HEK293 (cell line): ENCODE measurements at regions not wholly inside any gene's neighbourhood (a gene's known extent, or its start where the extent isn't known, plus 50 kb on each side); places are given as distances from the start of the nearest gene placed in this dataset.

Experiments
- CTCF ChIA-PET: fragments of 350-600 bp; formaldehyde crosslinking; extraction: SDS; loops from one replicate; lab custom pipeline; 2021; ENCODE audit warnings: antibody characterized with exemption; lab: Yijun Ruan, JAX
- POLR2A ChIA-PET: fragments of 300-600 bp; formaldehyde crosslinking; extraction: SDS; loops from one replicate; lab custom pipeline; 2020; ENCODE audit warnings: antibody characterized with exemption, inconsistent platforms; lab: Yijun Ruan, JAX
- H3K27ac ChIP-seq: fragments of 200-500 bp; sonication (Bioruptor generic); 2 replicates; pipeline ENCODE4 v1.5.1; 2014; ENCODE audit warnings: low read depth, low read length, control low read depth, inconsistent platforms; ENCODE audit errors: extremely low read depth
- H3K36me3 ChIP-seq, 2 experiments: fragments of 200-500 bp in 1 of 2; sonication (Bioruptor generic) in 1 of 2; 1 replicate in 1 of 2; 2 replicates in 1 of 2; pipeline ENCODE4 v1.5.1; 2014 to 2017; ENCODE audit warnings: inconsistent platforms in 2 of 2, low read length in 2 of 2; ENCODE audit not compliant: control insufficient read depth in 2 of 2, insufficient read depth in 1 of 2
- H3K4me1 ChIP-seq: fragments of 200-500 bp; sonication (Bioruptor generic); 2 replicates; pipeline ENCODE4 v1.5.1; 2014; ENCODE audit warnings: mild to moderate bottlenecking, low read length, inconsistent platforms; ENCODE audit not compliant: control insufficient read depth, insufficient read depth
- H3K4me3 ChIP-seq: 2 replicates; pipeline ENCODE4 v1.5.1; 2011; ENCODE audit warnings: low read depth, mild to moderate bottlenecking, control low read depth, low read length, moderate library complexity
- H3K9me3 ChIP-seq: fragments of 200-500 bp; sonication (Bioruptor generic); 2 replicates; pipeline ENCODE4 v1.5.1; 2014; ENCODE audit warnings: low read depth, low read length, inconsistent platforms; ENCODE audit not compliant: control insufficient read depth, insufficient read depth
- ATF2 ChIP-seq: fragments of 450-650 bp; formaldehyde crosslinking; IDR thresholded peaks from 2 replicates; pipeline ENCODE4 v1.5.1; 2016; ENCODE audit warnings: missing biosample characterization, missing genetic modification characterization, low read depth
- GLIS1 ChIP-seq: fragments of 450-650 bp; formaldehyde crosslinking; IDR thresholded peaks from 2 replicates; pipeline ENCODE4 v1.5.1; 2016; ENCODE audit warnings: missing biosample characterization, missing genetic modification characterization
- KLF10 ChIP-seq: fragments of 450-650 bp; IDR thresholded peaks from 2 replicates; pipeline ENCODE4 v1.5.1; 2018; ENCODE audit warnings: missing biosample characterization, mild to moderate bottlenecking, missing genetic modification characterization
- PRDM2 ChIP-seq: fragments of 450-650 bp; formaldehyde crosslinking; IDR thresholded peaks from 2 replicates; pipeline ENCODE4 v1.5.1; 2016; ENCODE audit warnings: missing biosample characterization, missing genetic modification characterization, borderline replicate concordance
- REST ChIP-seq: fragments of 450-650 bp; formaldehyde crosslinking; IDR thresholded peaks from 2 replicates; pipeline ENCODE4 v1.5.1; 2016; ENCODE audit warnings: missing biosample characterization, missing genetic modification characterization
- ZNF112 ChIP-seq: fragments of 450-650 bp; formaldehyde crosslinking; IDR thresholded peaks from 2 replicates; pipeline ENCODE4 v1.5.0; 2017; ENCODE audit warnings: missing biosample characterization, missing genetic modification characterization
- ZNF114 ChIP-seq: fragments of 450-650 bp; formaldehyde crosslinking; IDR thresholded peaks from 2 replicates; pipeline ENCODE4 v1.5.0; 2017; ENCODE audit warnings: missing biosample characterization, missing genetic modification characterization
- ZNF146 ChIP-seq: fragments of 450-650 bp; formaldehyde crosslinking; IDR thresholded peaks from 2 replicates; pipeline ENCODE4 v1.5.1; 2016; ENCODE audit warnings: missing biosample characterization, missing genetic modification characterization
- ZNF155 ChIP-seq: fragments of 450-650 bp; formaldehyde crosslinking; IDR thresholded peaks from 2 replicates; pipeline ENCODE4 v1.5.1; 2016; ENCODE audit warnings: missing biosample characterization, missing genetic modification characterization
- ZNF157 ChIP-seq: fragments of 450-650 bp; formaldehyde crosslinking; IDR thresholded peaks from 2 replicates; pipeline ENCODE4 v1.5.1; 2016; ENCODE audit warnings: missing biosample characterization, missing genetic modification characterization
- ZNF223 ChIP-seq: fragments of 450-650 bp; formaldehyde crosslinking; IDR thresholded peaks from 2 replicates; pipeline ENCODE4 v1.5.1; 2016; ENCODE audit warnings: missing biosample characterization, missing genetic modification characterization
- ZNF280D ChIP-seq: fragments of 450-650 bp; formaldehyde crosslinking; IDR thresholded peaks from 2 replicates; pipeline ENCODE4 v1.5.1; 2016; ENCODE audit warnings: missing biosample characterization, missing genetic modification characterization
- ZNF311 ChIP-seq: fragments of 450-650 bp; formaldehyde crosslinking; IDR thresholded peaks from 2 replicates; pipeline ENCODE4 v1.5.1; 2017; ENCODE audit warnings: missing biosample characterization, missing genetic modification characterization, borderline replicate concordance
- ZNF501 ChIP-seq: fragments of 450-650 bp; formaldehyde crosslinking; IDR thresholded peaks from 2 replicates; pipeline ENCODE4 v1.5.1; 2016; ENCODE audit warnings: missing biosample characterization, missing genetic modification characterization
- ZNF521 ChIP-seq: fragments of 450-650 bp; formaldehyde crosslinking; IDR thresholded peaks from 2 replicates; pipeline ENCODE4 v1.5.1; 2017; ENCODE audit warnings: missing biosample characterization, mild to moderate bottlenecking, missing genetic modification characterization
- ZNF555 ChIP-seq: fragments of 450-650 bp; formaldehyde crosslinking; conservative IDR thresholded peaks from 2 replicates; pipeline ENCODE4 v1.5.1; 2017; ENCODE audit warnings: missing biosample characterization, mild to moderate bottlenecking, missing genetic modification characterization, inconsistent platforms
- ZNF610 ChIP-seq: fragments of 450-650 bp; formaldehyde crosslinking; IDR thresholded peaks from 2 replicates; pipeline ENCODE4 v1.5.1; 2016; ENCODE audit warnings: missing biosample characterization, missing genetic modification characterization, borderline replicate concordance
- ZNF747 ChIP-seq: fragments of 450-650 bp; formaldehyde crosslinking; IDR thresholded peaks from 2 replicates; pipeline ENCODE4 v1.5.1; 2016; ENCODE audit warnings: missing biosample characterization, missing genetic modification characterization
- ZNF792 ChIP-seq: fragments of 450-650 bp; formaldehyde crosslinking; IDR thresholded peaks from 2 replicates; pipeline ENCODE4 v1.5.1; 2016; ENCODE audit warnings: missing biosample characterization, missing genetic modification characterization

GRCh38 chr12:126204326-126204725 lies 1139.1 kb downstream of the AACS start (continued):
- TF ChIP-seq PRDM2 (tag by site-specific recombination) (no peak), ZNF792 (no peak), ZNF155 (tag by site-specific recombination) (no peak), ZNF146 (tag by site-specific recombination) (no peak), ATF2 (tag by site-specific recombination) (no peak), ZNF521 (tag by site-specific recombination) (no peak), ZNF555 (tag by site-specific recombination) (no peak), ZNF311 (tag by site-specific recombination) (no peak), GLIS1 (tag by site-specific recombination) (no peak), REST (tag by site-specific recombination) (no peak)

- no peaks in the 10 kb centered on the region for H3K9me3 ChIP-seq
- H3K4me1 ChIP-seq = no peaks in the 10 kb centered on the region
- no peak overlapping the region for H3K4me3 ChIP-seq
- CTCF ChIA-PET = no interaction called here
- no peak overlapping the region for H3K27ac ChIP-seq
- POLR2A ChIA-PET = no interaction called here
- no peaks in the 10 kb centered on the region for H3K36me3 ChIP-seq
- TF ChIP-seq ZNF157 (tag by site-specific recombination) = no peak
- no peak for TF ChIP-seq ZNF747 (tag by site-specific recombination)
- TF ChIP-seq ZNF280D (tag by site-specific recombination) = no peak
- TF ChIP-seq ZNF610 (tag by site-specific recombination) = no peak
- no peak for TF ChIP-seq ZNF146 (tag by site-specific recombination)
- TF ChIP-seq REST (tag by site-specific recombination) = no peak
- TF ChIP-seq KLF10 (tag by site-specific recombination) = no peak
- TF ChIP-seq ZNF501 (tag by site-specific recombination) = no peak
- no peak for TF ChIP-seq ZNF112 (tag by site-specific recombination)
- no peak for TF ChIP-seq ZNF114 (tag by site-specific recombination)
- TF ChIP-seq ZNF223 (tag by site-specific recombination) = no peak
Observed at GRCh38 chr12:126210026-126210425, 1144.8 kb downstream of the AACS start.
